HG02610 (cell line): ENCODE measurements at regions not wholly inside any gene's neighbourhood (a gene's known extent, or its start where the extent isn't known, plus 50 kb on each side); places are given as distances from the start of the nearest gene placed in this dataset.
"Not testable (repeated sequence)": the region's sequence is repeated elsewhere in the genome, so short reads cannot be mapped to it uniquely, and the experiment has no call there.

Experiments used
- ATAC-seq: cut with Tn5 transposase; IDR thresholded peaks from one replicate; pipeline ENCODE4 v1.9.1; 2021; ENCODE audit warnings: mild to moderate bottlenecking, moderate library complexity; ENCODE audit not compliant: unreplicated experiment

DNA sequence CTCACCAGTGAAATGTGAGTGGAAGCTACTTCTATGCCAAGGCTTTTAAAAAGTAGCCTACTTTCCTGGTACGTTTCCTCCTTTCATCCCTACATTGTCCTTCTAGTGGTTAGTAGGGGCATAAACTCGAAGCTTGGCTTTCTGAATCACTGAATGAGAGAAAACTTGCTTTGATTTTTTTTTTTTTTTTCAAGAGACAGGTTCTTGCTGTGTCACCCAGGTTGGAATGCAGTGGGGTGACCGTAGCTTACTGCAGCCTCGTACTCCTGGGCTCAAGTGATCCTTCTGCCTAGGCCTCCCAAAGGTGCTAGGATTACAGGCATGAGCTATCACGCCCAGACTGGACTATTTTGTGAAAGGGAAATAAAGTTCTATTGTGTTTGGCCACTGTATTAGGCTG is 89.1 kb upstream of the IGFBP7 start:
- no peak for ATAC-seq

DNA sequence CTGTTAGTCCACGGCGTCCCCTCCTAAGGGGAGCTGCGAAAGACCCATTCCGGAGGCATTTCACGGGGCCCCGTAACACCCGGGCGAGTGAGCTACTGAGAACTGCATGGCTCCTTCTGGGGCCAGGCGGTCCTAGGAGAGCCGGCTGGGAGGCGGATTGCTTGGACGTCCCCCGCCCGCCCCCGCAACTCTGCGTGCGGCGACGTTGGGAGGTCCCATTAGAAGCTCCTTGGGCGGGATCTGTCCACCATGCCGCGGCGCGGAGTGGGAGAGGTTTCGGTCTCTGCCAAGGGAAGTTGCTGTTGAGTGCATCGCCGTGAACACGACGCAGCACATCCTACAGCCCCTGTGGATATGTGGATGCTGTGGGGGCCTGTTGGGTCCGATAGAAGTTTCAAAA is 85.4 kb upstream of the IGFBP7 start:
- no peak for ATAC-seq

DNA sequence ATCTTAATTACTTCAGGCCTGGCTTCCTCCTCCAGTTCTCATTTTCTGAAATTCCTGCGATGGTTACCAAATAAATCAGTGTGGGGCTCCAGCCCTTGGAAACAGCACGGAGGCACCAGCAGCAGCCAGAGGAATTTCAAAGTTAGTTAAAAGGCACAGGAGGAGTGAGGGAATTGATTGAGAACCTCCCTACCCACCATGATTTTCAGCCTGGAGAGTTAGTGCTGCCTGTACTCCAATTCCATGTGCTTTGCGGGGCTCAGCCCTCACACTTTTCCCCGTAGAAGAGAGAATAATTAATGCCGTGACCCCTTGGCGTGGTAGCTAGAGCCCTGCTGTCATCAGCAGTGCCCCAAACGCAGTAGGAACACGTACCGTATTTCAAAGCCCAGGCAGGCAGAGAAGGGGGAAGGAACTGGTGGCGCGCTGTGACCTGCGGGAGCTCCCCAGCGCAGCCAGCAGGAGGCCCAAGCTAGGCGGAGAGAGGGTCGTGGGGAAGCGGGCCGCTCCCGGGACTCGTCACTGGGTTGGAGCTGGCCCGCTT is 84.0 kb upstream of the IGFBP7 start:
- ATAC-seq, result no peak

DNA sequence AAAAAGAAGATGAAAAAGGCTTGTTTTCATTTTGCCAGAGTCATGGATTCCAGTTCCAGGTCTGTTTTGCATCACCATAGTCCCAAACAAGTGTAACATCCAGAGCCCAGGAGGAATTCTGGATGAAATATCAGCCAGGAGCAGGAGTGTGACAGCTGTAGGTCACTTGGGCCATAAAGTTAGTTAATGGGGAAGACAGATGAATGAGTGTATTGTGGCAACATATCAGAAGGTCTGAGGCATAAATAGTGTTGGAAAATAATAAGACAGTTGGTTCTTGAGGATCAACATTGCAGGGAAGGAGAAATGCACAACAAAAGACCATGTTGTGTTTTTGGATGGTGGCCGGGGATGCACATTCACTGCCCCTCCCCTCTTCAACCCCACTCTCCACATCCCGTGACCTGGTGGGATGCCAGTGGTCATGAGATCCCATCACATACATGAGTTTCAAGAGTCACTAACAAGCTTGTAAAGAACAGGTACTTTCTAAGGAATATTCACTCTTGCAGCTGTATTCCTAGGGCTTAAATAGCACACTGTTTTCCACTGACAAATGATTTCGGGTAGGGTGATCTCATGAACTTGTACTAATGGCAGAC is 83.1 kb upstream of the IGFBP7 start:
- no peak for ATAC-seq

DNA sequence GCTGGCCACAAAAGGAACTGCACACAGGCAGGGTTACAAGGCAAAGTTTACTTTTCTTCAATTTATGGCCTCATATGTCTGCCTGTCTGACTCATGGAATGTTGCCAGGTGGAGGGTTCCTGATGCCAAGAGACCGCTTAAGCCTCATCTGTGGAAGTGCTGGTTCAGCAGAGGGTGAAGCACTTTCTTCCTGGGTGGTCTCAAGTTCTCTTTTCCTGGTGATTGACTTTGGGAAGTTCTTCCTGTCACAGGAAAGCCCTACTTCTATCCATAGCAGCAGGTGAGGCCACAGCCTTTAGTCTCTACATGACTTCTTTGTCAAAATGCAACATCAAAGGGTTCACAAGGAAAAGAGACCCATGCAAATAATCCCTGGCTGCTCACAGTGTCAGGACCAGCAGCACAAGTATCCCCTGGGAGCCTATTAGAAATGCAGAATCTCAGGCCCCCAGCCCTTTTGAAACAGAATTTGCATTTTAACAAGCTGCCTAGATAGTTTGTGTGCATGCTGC is 81.4 kb upstream of the IGFBP7 start:
- ATAC-seq, result no peak

DNA sequence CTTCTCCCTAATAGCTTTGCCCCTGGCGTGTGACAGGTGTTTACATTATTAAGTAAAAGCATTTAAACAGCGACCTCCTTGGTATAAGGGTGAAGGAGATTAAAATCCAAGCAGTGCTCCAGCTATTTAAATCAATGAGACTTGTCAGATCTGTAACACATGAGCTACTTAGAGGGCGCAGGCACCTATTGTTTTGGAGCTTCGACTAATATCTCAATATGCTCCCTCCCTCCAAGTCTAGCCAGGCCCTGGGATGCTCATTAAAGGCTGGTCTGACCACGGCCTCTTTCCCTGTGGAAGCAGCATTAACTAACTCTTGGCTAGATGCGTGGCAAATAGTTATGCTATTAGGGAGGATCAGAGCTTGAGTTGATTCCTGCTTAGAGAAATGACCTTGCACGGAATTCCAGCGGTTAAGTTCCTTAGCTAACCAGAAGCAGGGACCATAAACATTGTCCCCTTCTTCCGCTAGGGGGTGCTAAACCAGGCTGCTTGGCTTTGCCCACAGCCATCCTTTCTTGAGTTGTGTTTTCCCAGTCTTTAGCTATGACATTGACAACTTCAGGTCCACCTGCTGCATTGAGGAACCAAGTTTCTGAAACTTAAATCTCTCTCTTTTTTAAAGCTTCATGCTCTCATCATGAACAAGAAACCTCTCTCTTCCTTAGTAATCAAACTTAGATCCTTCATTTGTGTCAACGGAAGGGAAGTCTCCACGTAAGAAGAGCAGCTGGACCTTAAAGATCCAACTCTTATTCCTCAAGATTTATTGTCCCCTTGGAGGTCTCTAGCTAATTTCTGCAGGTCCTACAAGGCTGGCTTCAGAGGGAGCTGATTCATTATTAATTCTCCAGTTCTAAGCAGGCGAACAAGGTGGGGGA is 80.7 kb upstream of the IGFBP7 start:
- ATAC-seq, result peak; percentile 65

DNA sequence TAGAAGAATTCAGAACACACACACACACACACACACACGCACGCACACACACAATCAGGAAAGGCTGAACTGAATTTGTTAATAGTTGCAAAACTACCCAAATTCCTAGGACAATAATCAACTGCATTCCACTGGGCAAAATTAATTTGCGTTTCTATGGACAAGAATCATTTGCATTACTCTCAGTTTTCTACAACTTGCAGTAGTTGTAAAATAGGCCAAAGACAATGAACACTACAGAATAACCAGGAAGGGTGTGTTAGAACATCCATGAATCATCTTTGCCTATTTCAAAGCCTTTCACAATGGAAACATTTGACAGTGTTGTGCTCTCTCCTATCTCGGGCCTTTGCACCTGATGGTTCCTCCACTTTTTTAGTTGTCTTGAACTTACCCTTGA is 77.1 kb upstream of the IGFBP7 start:
- no peak for ATAC-seq

DNA sequence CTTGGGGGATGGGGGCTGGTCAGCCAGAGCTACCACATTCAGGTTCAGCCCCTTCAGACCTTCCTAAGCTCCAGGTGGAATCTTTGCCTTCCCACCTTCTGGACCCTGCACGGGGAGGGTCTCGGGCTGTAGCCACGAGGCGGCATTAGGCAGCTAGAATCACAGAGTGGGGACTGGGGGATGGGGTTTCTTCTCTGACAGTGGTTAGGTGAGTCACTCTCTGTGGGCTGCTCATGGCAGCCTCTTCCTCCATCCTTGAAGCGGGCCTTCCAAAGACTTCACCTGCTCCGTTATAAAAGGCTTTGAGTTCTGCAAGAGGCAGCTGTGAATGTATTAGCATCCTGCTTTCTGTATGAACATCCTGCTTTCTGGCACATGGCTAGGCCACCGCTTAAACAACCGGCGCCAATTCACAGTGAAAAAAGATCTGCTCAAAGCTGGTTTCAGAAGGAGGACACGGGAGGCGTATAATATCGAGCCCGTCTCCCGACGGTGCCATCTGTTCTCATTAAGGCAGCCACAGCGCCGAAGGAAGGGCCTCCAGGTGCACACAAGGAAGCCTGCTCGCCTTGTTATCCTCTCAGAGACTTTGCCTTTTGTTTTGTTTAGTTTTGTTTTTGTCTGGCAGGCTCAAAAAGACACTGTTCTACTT is 74.3 kb upstream of the IGFBP7 start:
- no peak for ATAC-seq

DNA sequence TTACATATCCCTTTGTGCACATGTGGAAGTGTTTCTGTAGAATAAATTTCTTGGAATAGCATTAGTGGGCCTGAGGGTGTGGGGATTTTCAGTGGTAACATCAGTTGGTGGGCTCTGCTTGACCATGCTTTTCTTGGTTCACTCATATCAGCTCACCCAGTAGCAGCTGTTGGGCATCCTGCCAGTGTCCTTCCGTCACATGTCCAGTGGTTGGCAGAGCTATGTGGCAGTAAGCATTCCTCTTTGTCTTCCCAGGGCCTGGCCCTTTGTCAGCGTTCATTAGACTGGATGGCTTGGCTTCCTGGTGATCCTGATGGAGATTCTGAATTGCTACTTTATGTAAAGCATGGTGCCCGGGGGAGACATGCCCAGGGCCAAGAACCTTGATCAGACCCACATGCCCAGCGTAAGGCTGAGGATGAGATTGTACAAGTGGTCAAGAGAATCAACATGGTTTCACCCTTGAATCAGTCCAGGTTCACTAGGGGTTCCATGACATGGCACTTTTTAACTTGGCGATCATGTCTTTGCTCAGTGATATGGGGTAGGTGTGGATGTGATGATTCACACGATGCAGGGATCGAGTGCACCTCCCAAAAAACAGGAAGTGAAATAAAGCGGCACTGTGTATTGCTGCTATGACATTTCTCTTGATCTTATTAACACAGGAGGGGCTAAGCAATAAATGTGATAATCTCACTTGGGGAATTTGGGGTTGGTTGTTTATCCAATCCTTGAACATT is 72.1 kb upstream of the IGFBP7 start:
- ATAC-seq, result no peak

DNA sequence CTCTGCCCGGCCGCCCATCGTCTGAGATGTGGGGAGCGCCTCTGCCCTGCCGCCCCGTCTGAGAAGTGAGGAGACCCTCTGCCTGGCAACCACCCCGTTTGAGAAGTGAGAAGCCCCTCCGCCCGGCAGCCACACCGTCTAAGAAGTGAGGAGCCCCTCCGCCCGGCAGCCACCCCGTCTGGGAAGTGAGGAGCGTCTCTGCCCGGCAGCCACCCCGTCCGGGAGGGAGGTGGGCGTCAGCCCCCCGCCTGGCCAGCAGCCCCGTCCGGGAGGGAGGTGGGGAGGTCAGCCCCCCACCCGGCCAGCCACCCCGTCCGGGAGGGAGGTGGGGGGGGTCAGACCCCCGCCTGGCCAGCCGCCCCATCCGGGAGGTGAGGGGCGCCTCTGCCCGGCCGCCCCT is 63.0 kb upstream of the IGFBP7 start:
- not testable (repeated sequence) for ATAC-seq

DNA sequence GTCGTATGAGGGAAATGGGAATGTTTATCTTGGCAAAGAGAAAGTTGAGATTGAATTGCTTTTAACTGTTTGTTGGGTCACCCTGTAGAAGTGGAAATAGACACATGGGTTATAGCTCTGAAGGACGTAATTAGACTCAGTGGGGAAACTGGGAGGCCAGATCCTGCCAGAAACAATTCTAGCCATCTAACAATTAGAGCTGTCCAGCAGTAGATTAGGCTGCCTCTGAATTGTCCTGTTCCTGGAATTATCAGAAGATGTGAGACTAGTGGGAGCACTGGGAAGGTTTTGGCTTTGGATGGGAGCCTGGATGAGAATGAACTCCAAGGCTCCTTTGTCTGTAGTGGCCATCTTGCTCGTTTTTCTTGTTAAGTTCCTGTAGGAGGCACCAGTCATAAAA is 61.9 kb upstream of the IGFBP7 start:
- ATAC-seq, result no peak

DNA sequence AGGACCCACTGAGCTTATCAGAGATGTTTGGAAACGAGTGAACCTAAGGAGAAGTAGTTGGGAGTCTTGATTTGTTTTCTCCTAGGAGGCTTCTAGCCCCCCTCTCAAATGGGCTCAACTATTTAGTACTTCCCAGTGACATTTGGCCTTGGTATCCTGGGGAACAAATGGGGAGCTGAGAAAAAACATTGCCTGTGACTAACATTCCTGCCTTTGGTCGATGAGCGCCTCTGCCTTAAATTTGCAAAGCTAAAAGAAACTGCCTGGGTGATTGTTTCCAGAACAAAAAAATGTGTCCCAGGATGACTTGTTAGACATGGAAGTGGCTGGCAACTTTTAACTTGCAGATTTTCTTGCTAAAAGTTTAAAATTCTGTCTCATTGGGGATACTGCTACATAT is 58.8 kb upstream of the IGFBP7 start:
- no peak for ATAC-seq

DNA sequence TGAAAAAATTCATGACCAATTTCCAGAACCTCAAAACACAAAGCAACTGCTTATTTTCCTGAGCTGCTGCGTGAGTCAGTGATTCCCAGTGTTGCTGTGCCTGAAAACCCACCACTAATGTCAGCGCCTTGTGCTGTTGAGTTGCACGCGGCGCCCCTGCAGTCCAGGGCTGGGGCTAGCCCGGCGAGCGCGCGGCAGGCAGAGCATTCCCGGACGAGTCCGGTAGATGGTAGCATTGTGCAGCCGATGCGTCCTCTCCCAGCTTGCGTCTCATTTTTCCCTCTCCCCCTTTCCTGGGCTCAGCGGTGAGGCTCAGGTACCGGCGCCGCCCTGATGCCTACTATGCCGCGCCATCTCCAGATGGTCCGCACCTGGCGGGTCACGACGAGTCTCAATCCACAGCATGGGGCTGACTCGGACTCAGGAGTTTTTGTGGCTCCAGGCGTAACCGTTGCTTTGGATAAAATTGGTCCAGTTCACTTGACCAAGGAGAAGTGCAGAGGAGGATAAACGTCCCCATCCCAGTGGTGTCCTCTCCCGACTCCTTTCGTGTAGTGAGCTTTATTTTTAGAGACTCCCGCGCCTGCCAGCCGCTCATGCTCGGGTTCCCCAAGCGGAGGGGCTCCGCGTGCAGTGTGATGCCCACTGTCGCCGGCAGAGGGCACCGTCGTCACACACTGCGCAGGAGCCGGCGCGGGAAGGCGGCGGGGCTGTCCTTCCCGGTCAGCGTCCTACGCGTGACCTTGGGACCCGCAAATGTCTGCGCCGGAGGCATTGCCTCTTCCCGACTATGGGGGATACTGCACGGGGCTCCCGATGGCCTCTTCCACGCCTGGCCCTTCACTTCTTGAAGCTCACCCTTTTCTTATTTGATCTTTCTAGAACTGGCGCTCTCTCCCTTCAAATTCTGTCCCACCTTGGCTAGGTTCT is 53.6 kb upstream of the IGFBP7 start:
- peak; percentile 98 for ATAC-seq

DNA sequence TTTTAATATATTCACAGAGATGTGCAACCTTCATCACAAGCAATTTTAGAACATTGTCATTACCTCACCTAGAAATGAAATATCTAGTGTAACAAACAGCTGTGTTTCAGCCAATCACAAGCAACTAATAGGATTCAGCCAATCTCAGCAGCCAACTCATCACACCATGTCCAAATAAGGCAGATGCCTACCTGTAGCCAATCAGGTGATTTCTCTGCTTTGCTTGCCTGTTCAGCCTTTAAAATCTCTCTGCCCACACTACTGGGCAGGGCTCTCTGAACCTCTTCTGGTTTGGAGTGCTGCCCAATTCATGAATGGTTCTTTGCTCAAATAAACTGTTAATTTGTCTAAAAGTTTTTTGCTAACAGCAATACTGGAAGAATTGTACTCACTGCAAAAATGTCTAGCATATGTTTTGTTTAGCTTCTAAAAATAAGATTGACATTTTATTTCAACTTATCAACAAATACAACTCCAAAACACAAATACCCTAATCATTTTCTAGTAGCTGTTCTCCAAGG is 52.4 kb upstream of the IGFBP7 start:
- no peak for ATAC-seq
